ENCODE measurements at regions not wholly inside any gene's neighbourhood (a gene's known extent, or its start where the extent isn't known, plus 50 kb on each side); places are given as distances from the start of the nearest gene placed in this dataset.

DNA sequence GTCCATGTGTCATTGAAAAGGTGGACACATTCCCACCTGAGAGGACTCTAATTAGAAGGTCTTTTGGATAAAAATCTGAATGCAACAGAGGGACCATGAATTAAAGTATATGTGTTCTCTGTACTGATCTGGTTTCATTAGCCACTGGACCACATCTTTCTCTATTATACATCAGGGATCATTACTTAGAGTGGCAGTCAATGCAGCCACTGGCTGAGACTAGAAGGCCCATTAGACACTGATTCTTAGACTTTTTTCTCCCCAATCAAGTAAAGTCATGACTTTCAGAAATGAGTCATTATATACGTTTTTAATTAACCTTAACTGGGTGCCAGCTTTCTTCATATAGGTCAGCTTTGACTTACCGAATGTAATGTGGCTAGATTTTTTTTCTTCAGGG, 550.8 kb upstream of the CFAP20DC start:
- TF ChIP-seq SUZ12 (IDR thresholded peaks at IDR 0.05): no peak
- no peak for TF ChIP-seq NFRKB (IDR thresholded peaks at IDR 0.05)
- no peak for TF ChIP-seq ARNT (IDR thresholded peaks at IDR 0.05)
- no peak for TF ChIP-seq FOXM1 (IDR thresholded peaks at IDR 0.05; ENCODE audit: borderline replicate concordance)
- no peak for TF ChIP-seq ELF4 (IDR thresholded peaks at IDR 0.05)
- TF ChIP-seq BHLHE40 (IDR thresholded peaks at IDR 0.05; ENCODE audit: borderline replicate concordance): no peak
- no peak for TF ChIP-seq SP1 (IDR thresholded peaks at IDR 0.05)
- no peak for TF ChIP-seq FOXK2 (IDR thresholded peaks at IDR 0.05)
- TF ChIP-seq TARDBP (IDR thresholded peaks at IDR 0.05): no peak
- TF ChIP-seq, protein P1, sequence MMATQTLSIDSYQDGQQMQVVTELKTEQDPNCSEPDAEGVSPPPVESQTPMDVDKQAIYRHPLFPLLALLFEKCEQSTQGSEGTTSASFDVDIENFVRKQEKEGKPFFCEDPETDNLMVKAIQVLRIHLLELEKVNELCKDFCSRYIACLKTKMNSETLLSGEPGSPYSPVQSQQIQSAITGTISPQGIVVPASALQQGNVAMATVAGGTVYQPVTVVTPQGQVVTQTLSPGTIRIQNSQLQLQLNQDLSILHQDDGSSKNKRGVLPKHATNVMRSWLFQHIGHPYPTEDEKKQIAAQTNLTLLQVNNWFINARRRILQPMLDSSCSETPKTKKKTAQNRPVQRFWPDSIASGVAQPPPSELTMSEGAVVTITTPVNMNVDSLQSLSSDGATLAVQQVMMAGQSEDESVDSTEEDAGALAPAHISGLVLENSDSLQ (IDR thresholded peaks at IDR 0.05): no peak
- TF ChIP-seq HDGF (IDR thresholded peaks at IDR 0.05; ENCODE audit: borderline replicate concordance): no peak
- no peak for TF ChIP-seq FOXA1 (IDR thresholded peaks at IDR 0.05)
